Neural crest cell (in vitro differentiated cells): ENCODE measurements at regions not wholly inside any gene's neighbourhood (a gene's known extent, or its start where the extent isn't known, plus 50 kb on each side); places are given as distances from the start of the nearest gene placed in this dataset.

ENCODE experiments used
- DNase-seq: peaks from one replicate; pipeline ENCODE4 v3.0.0; 2021; ENCODE audit warnings: low read depth, mixed read lengths, low spot score
- H3K27ac Mint-ChIP-seq: one replicate; pipeline ENCODE4 v1.8.0; 2021; ENCODE audit warnings: mild to moderate bottlenecking, mixed read lengths; ENCODE audit not compliant: unreplicated experiment
- H3K27me3 Mint-ChIP-seq: 2 replicates; pipeline ENCODE4 v1.8.0; 2021; ENCODE audit warnings: low read depth, mild to moderate bottlenecking, mixed read lengths
- H3K36me3 Mint-ChIP-seq: 2 replicates; pipeline ENCODE4 v1.8.0; 2021; ENCODE audit warnings: low read depth, mild to moderate bottlenecking, mixed read lengths
- H3K4me1 Mint-ChIP-seq: 2 replicates; pipeline ENCODE4 v1.8.0; 2021; ENCODE audit warnings: mixed read lengths
- H3K4me3 Mint-ChIP-seq: one replicate; pipeline ENCODE4 v1.8.0; 2021; ENCODE audit warnings: mild to moderate bottlenecking, mixed read lengths
- H3K9me3 Mint-ChIP-seq: 2 replicates; pipeline ENCODE4 v1.8.0; 2021; ENCODE audit warnings: mixed read lengths
- TF ChIP-seq, protein P1 (sequence below): fragments of 200-600 bp; sonication (generic); conservative IDR thresholded peaks from 2 replicates; pipeline ENCODE4 v1.5.0; 2021; ENCODE audit warnings: antibody characterized with exemption, mild to moderate bottlenecking

DNA sequence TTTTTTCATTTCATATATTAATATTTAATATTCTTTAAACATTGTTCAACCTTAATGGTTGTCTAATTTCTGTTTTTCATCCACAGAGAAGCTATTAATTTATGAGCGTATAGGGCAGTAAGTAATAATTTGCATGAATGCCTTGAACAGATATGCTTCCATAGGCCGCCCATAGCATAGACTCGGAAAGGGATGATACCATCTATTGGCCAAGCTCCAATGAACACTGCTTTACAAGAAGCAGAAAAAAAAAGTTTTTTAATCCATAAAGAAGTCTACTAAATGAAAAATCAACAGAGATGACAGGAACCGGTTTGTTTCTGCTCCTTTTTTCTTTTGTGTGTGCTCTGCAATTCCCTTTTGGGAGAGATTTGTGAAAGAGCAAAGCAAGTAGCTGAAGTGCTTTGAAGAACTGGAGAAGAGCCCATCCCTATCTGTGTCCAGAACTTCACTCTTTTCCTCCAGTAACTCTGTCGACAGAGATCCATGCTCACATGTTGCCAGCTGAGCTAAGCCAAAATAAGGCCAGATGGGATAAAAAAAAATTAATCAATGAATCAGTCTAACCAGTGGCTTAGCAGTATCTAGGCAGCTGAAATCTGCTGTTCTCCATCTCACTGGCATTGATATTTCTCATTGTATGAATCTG lies 215.9 kb upstream of the SOX21 start:
- Mint-ChIP-seq H3K4me3 (no peak overlapping the region), H3K36me3 (peaks cover 3% of the 10 kb centered on the region), H3K4me1 (no peaks in the 10 kb centered on the region), H3K27me3 (no peaks in the 10 kb centered on the region), H3K9me3 (peaks cover 4% of the 10 kb centered on the region), H3K27ac (no peak overlapping the region)
- no peak for DNase-seq
- TF ChIP-seq, protein P1, sequence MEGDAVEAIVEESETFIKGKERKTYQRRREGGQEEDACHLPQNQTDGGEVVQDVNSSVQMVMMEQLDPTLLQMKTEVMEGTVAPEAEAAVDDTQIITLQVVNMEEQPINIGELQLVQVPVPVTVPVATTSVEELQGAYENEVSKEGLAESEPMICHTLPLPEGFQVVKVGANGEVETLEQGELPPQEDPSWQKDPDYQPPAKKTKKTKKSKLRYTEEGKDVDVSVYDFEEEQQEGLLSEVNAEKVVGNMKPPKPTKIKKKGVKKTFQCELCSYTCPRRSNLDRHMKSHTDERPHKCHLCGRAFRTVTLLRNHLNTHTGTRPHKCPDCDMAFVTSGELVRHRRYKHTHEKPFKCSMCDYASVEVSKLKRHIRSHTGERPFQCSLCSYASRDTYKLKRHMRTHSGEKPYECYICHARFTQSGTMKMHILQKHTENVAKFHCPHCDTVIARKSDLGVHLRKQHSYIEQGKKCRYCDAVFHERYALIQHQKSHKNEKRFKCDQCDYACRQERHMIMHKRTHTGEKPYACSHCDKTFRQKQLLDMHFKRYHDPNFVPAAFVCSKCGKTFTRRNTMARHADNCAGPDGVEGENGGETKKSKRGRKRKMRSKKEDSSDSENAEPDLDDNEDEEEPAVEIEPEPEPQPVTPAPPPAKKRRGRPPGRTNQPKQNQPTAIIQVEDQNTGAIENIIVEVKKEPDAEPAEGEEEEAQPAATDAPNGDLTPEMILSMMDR: no peak

DNA sequence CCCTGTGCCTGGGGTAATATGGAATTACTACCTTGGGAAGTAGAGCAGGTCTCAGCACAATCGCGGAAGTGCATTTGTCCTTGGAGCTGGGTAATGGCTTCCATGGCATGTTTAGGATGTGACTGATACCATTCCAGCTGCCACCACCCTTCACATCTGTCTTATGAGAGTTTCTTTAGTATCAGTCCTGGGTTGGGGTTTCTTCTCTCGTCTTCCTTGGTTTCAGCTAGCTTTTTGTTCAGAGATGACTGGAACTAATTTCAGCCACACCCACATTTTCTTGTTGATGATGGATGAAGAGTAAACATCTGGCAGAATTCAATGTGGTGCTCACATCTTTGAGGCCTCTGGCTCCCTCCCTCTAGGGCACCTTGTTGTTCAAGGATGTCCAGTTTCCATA lies 212.9 kb upstream of the SOX21 start:
- H3K4me3 Mint-ChIP-seq: no peak overlapping the region
- H3K4me1 Mint-ChIP-seq: no peaks in the 10 kb centered on the region
- no peaks in the 10 kb centered on the region for H3K27me3 Mint-ChIP-seq
- H3K27ac Mint-ChIP-seq: no peak overlapping the region
- H3K9me3 Mint-ChIP-seq: no peaks in the 10 kb centered on the region
- DNase-seq: no peak
- no peaks in the 10 kb centered on the region for H3K36me3 Mint-ChIP-seq
- TF ChIP-seq, protein P1: no peak

DNA sequence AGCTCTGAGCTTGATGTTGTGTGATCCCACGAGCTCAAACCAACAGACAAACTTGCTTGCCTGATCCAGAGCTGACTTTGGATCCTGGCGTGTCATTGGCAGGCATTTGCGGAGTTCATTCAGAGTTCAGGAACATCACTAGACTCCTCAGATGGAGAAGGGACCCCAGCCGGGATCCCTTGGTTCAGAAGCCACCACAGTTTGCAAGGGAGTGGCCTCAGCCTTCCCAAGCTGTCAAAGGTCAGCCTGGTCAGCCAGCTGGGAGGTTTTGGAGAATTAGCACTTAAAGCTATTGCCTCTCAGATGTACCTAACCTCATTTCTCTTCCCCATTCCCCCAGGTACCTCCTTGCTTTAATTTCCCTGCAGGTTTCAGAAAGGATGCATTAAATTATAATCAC lies 208.8 kb upstream of the SOX21 start:
- no peak overlapping the region for H3K4me3 Mint-ChIP-seq
- H3K4me1 Mint-ChIP-seq: peaks cover 5% of the 10 kb centered on the region
- no peak overlapping the region for H3K27ac Mint-ChIP-seq
- TF ChIP-seq, protein P1: no peak
- no peaks in the 10 kb centered on the region for H3K27me3 Mint-ChIP-seq
- DNase-seq: no peak
- no peaks in the 10 kb centered on the region for H3K9me3 Mint-ChIP-seq
- H3K36me3 Mint-ChIP-seq: no peaks in the 10 kb centered on the region

DNA sequence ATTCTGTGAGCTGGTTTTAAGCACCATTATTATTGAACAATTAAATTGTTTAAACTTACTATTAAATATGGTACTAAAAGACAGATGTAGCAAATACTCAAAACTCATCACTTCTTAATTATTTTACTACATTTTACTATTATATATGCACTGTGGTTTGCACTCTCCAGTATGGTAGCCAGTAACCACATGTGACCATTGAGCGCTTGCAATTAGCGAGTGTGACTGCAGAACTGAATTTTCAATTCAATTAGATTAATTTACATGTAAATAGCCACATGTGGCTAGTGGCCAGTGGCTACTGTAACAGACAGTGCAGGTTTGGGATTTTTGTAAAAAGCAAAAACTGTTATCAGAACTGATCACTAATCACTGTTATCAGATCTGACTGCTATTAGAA lies 208.2 kb upstream of the SOX21 start:
- no peak for DNase-seq
- Mint-ChIP-seq H3K27me3 (no peaks in the 10 kb centered on the region), H3K36me3 (no peaks in the 10 kb centered on the region), H3K4me3 (no peak overlapping the region), H3K4me1 (peaks cover 5% of the 10 kb centered on the region), H3K9me3 (no peaks in the 10 kb centered on the region), H3K27ac (no peak overlapping the region)
- TF ChIP-seq, protein P1: no peak

DNA sequence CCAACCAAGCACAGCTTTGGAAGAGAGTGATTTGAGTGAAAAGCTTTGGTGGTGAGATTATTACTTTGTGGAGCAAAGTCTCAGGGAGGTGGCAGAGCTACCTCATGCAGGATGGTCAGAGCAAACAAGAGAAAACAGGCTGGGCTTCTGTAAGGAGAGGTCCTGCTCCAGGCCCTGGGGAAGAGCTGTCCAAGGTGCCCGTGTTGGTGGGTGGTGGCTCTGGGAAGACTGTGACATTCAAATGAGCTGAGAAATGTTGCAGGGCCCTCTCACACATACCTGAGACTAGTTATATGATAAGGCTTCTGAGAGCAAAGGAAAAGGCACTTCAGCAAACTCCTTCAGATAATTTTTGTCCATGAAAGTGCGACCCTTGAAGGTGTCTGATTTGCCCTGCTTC lies 205.5 kb upstream of the SOX21 start:
- Mint-ChIP-seq H3K27me3 (no peaks in the 10 kb centered on the region), H3K4me3 (no peak overlapping the region), H3K4me1 (peaks cover 5% of the 10 kb centered on the region), H3K27ac (no peak overlapping the region), H3K9me3 (no peaks in the 10 kb centered on the region), H3K36me3 (no peaks in the 10 kb centered on the region)
- TF ChIP-seq, protein P1: no peak
- DNase-seq: no peak
